Body of pancreas (tissue), 4 donors: ENCODE measurements at regions not wholly inside any gene's neighbourhood (a gene's known extent, or its start where the extent isn't known, plus 50 kb on each side); places are given as distances from the start of the nearest gene placed in this dataset.

Source experiments
- POLR2A ChIP-seq, 3 donors: fragments of 450-650 bp; IDR thresholded peaks; one replicate each; pipeline ENCODE4 v1.6.1; 2016; ENCODE audit warnings: antibody characterized with exemption in 3 of 3, mild to moderate bottlenecking in 2 of 3
- TF ChIP-seq, protein P1 (sequence below), 7 experiments: fragments of 450-650 bp in 4 of 7; fragments of 200-600 bp in 3 of 7; sonication (generic) in 3 of 7; IDR thresholded peaks; one replicate each; pipeline ENCODE4 v1.5.1; 2016 to 2019; ENCODE audit warnings: antibody characterized with exemption in 7 of 7

DNA sequence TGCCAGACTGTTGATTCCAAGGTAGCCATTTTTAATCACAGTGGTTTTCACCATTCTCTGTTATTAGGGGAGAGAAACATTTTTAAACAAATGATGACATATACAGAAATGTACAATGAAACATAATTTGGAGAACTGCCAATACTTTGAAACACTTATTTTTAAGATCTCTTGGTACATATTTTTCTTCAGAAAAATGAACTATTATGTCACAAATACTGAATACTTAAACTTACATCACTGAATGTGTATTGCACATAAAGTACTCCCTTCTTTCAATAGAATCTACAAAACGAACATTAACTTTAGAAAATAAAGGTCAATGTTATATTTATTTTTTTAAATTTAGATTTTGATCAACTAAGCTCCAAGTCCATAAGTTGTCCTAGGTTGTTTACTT lies 71.7 kb upstream of the CPNE8 start:
- no peak for TF ChIP-seq POLR2A (IDR thresholded peaks at IDR 0.05)
- TF ChIP-seq, protein P1, sequence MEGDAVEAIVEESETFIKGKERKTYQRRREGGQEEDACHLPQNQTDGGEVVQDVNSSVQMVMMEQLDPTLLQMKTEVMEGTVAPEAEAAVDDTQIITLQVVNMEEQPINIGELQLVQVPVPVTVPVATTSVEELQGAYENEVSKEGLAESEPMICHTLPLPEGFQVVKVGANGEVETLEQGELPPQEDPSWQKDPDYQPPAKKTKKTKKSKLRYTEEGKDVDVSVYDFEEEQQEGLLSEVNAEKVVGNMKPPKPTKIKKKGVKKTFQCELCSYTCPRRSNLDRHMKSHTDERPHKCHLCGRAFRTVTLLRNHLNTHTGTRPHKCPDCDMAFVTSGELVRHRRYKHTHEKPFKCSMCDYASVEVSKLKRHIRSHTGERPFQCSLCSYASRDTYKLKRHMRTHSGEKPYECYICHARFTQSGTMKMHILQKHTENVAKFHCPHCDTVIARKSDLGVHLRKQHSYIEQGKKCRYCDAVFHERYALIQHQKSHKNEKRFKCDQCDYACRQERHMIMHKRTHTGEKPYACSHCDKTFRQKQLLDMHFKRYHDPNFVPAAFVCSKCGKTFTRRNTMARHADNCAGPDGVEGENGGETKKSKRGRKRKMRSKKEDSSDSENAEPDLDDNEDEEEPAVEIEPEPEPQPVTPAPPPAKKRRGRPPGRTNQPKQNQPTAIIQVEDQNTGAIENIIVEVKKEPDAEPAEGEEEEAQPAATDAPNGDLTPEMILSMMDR (IDR thresholded peaks at IDR 0.05) = no peak
